HL-60 (cell line): ENCODE measurements at regions not wholly inside any gene's neighbourhood (a gene's known extent, or its start where the extent isn't known, plus 50 kb on each side); places are given as distances from the start of the nearest gene placed in this dataset.

ENCODE experiments used
- DNase-seq, 2 experiments: peaks; one replicate each; pipeline ENCODE4 v3.0.0-alpha.2; 2010 to 2020; ENCODE audit warnings: low read depth in 1 of 2, low spot score in 1 of 2
- H3K27ac ChIP-seq: fragments of 250-450 bp; sonication (Bioruptor Pico); replicated peaks from 2 replicates; pipeline ENCODE4 v1.5.1; 2020; ENCODE audit warnings: mild to moderate bottlenecking, moderate library complexity
- H3K27me3 ChIP-seq: fragments of 250-450 bp; sonication (Bioruptor Pico); 2 replicates; pipeline ENCODE4 v1.5.1; 2021; ENCODE audit warnings: mild to moderate bottlenecking, moderate library complexity; ENCODE audit not compliant: insufficient read depth, poor library complexity, severe bottlenecking
- H3K4me3 ChIP-seq: replicated peaks from 2 replicates; pipeline ENCODE4 v1.5.1; 2011; ENCODE audit warnings: mild to moderate bottlenecking, control low read depth, low read length; ENCODE audit not compliant: insufficient read depth
- CTCF ChIP-seq: IDR thresholded peaks from one replicate; pipeline ENCODE4 v1.5.1; 2011; ENCODE audit warnings: low read length, control low read depth, inconsistent platforms; ENCODE audit not compliant: insufficient read depth
- GABPA ChIP-seq: IDR thresholded peaks from 2 replicates; pipeline ENCODE4 v1.6.1; 2012; ENCODE audit warnings: low read depth
- POLR2AphosphoS5 ChIP-seq: IDR thresholded peaks from 2 replicates; pipeline ENCODE4 v1.6.1; 2012; ENCODE audit warnings: low read depth
- REST ChIP-seq: IDR thresholded peaks from 2 replicates; pipeline ENCODE4 v1.6.1; 2012; ENCODE audit warnings: low read depth; ENCODE audit not compliant: insufficient replicate concordance
- SPI1 ChIP-seq: IDR thresholded peaks from 2 replicates; pipeline ENCODE4 v1.6.1; 2012; ENCODE audit warnings: low read depth, mild to moderate bottlenecking, borderline replicate concordance

- no peak overlapping the region for H3K27ac ChIP-seq
- TF ChIP-seq GABPA (no peak), POLR2AphosphoS5 (no peak), REST (no peak), SPI1 (no peak), CTCF (no peak)
Measured at GRCh38 chr7:69422574-69422985, 175.7 kb upstream of the AUTS2 start.

GRCh38 chr7:69426705-69427104, 171.6 kb upstream of the AUTS2 start:
- Histone ChIP-seq H3K27me3 (no peaks in the 10 kb centered on the region), H3K4me3 (no peak overlapping the region), H3K27ac (no peak overlapping the region)
- DNase-seq: no peak
- TF ChIP-seq CTCF (no peak), POLR2AphosphoS5 (no peak), GABPA (no peak), SPI1 (no peak), REST (no peak)

More at GRCh38 chr7:69422574-69422985, 175.7 kb upstream of the AUTS2 start:
- no peak for DNase-seq
- Histone ChIP-seq H3K4me3 (no peak overlapping the region), H3K27me3 (no peaks in the 10 kb centered on the region)

GRCh38 chr7:69428089-69428488, 170.2 kb upstream of the AUTS2 start:
- DNase-seq: no peak
- no peak overlapping the region for H3K4me3 ChIP-seq
- no peak for TF ChIP-seq CTCF
- TF ChIP-seq POLR2AphosphoS5: no peak
- TF ChIP-seq SPI1: no peak
- TF ChIP-seq GABPA: no peak
- no peak for TF ChIP-seq REST
- H3K27me3 ChIP-seq: no peaks in the 10 kb centered on the region
- no peak overlapping the region for H3K27ac ChIP-seq
